GM21423 (cell line): ENCODE measurements at regions not wholly inside any gene's neighbourhood (a gene's known extent, or its start where the extent isn't known, plus 50 kb on each side); places are given as distances from the start of the nearest gene placed in this dataset.

Experiments
- ATAC-seq: cut with Tn5 transposase; IDR thresholded peaks from one replicate; pipeline ENCODE4 v1.9.1; 2021; ENCODE audit warnings: mild to moderate bottlenecking, moderate library complexity; ENCODE audit not compliant: unreplicated experiment

- ATAC-seq: no peak
Observed at GRCh38 chr15:35764661-35765519, 218.9 kb upstream of the DPH6 start.

- no peak for ATAC-seq
Observed at GRCh38 chr15:35768949-35769348, 223.0 kb upstream of the DPH6 start.

GRCh38 chr15:35769656-35770055 is 223.7 kb upstream of the DPH6 start:
- ATAC-seq: no peak

- ATAC-seq: no peak
Observed at GRCh38 chr15:35771746-35772442, 225.9 kb upstream of the DPH6 start.

DNA sequence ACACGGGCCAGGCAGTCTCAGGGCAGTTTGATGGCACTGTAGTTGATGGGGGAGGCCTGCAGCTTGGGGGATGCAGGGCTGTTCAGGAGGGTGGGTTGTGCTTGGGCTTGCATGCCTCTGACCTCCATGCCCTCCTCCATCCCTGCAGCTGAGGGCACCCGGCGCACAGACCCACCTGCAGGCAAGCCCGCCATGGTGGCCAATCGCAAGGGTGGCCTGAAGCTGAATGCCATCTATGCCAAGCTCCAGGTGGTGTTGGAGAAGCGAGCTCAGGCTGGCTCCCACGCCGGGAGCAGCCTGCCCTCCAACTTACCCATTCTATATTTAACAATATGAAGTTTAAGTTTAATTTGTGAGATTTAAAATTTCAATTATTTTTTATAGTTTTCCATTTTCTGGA is 228.7 kb upstream of the DPH6 start:
- no peak for ATAC-seq

DNA sequence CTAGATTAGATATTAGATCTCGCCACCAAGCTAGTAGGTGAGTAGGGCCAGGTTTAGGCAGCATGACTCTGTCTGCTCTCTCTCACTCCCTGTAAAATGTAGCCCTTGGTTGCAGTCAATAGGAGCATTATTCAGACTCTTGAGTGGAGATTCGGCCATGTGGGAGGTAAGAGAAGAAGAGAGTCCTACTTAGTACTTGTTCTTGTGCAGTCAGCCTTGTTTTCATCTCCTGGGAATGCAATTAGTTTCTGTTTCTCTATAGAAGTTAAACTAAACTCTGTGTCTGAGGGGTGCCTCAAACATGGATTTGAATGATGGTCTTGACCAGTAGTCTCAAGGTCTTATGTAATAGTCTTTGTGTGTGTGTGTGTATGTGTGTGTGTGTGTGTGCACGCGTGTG is 229.5 kb upstream of the DPH6 start:
- no peak for ATAC-seq

DNA sequence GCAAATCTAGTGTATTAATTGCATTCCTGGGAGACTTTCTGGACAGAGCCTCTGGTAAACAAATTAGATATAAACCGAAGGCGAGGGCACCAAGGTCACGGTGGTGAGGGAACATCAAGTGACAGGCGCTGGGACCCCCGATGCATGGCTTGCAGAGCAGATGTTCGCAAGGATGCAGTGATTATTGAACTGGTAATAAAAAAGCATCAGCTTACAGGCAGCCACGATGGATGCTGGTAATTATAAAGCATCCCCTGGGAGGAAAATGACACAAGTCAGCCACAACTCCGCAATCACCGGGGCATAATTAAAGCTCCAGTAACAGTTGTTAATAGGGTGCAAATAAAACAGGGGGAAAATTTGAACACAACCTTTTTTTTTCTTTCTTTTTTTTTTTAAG is 231.1 kb upstream of the DPH6 start:
- no peak for ATAC-seq

- ATAC-seq: no peak
Observed at GRCh38 chr15:35783203-35783602, 237.2 kb upstream of the DPH6 start.

GRCh38 chr15:35784745-35785144 is 238.8 kb upstream of the DPH6 start:
- no peak for ATAC-seq

GRCh38 chr15:35810007-35810406 is 264.0 kb upstream of the DPH6 start:
- ATAC-seq: no peak

GRCh38 chr15:35813573-35813972 is 267.6 kb upstream of the DPH6 start:
- ATAC-seq: no peak

- ATAC-seq: no peak
Observed at GRCh38 chr15:35818846-35819245, 272.9 kb upstream of the DPH6 start.

- no peak for ATAC-seq
Observed at GRCh38 chr15:35822153-35822552, 276.2 kb upstream of the DPH6 start.

DNA sequence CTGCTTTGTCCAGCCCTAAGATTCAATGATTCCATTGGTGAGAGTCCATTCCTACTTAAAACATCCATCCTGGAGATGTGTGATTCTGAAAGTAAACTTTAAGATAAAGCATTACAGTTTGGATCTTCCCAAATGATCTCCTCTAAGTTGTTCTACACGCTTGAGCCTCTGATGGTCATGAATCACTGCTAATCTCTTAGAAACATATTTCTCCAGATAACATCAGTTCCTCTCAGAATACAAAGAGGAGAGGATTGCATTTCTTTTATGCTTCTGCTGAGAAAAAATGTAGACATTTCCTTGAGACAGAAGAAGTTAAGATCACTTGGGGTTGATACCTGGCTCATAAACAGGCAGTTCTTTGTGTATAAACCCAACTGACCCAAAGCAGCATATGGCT is 281.2 kb upstream of the DPH6 start:
- no peak for ATAC-seq

- no peak for ATAC-seq
Observed at GRCh38 chr15:35827911-35828310, 281.9 kb upstream of the DPH6 start.

- ATAC-seq: no peak
Observed at GRCh38 chr15:35833581-35833980, 287.6 kb upstream of the DPH6 start.

DNA sequence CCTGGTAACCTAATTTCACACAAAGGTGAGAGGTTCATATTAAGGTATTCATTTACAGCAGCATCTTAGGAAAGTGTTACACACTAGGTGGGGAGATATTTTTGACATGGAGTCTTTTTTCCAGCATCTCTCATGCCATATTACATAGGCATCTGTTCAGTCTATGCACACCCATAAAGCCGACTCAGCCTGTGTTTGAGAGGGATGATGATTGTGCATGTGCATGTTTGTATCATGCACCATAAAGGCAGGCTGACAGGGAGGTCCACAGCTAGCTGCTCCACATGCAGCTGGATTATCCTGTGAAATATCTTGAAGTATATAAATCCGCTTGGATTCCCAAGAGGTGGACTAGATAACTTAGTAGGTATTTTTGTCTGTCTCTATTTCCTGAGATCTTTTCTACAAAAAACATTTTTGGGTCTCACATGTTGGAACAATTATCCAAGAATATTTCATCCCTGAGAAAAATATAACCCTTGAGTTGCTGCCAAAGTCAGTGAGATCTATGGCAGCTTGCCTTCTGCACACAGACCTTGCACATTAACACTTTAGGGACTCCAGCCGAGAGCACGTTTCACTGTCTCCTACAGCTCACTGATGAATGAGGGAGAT is 288.4 kb upstream of the DPH6 start:
- no peak for ATAC-seq

- no peak for ATAC-seq
Observed at GRCh38 chr15:35834866-35835265, 288.9 kb upstream of the DPH6 start.

- ATAC-seq: no peak
Observed at GRCh38 chr15:35838424-35839111, 292.6 kb upstream of the DPH6 start.

DNA sequence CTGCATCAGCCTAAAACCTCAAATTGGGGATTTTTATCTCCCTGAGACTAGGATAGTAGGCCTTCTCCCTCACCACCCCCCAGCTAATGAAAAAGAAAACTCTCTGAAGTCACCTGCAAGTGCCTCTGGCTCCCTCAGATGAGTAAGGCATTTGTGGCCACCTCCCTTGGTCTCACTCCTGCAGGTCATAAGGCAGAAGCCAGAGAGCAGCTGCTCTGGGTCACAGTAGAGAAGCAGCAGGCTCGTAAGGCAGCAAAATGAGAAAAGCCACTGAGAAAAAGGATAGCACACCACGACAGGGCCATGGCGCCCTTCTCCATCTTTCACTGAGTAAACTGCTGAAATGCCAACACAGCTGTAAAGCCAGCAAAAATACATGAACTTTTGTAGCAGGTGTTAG is 296.7 kb upstream of the DPH6 start:
- no peak for ATAC-seq

- no peak for ATAC-seq
Observed at GRCh38 chr15:35843498-35843897, 297.5 kb upstream of the DPH6 start.
